HG03196 (cell line): ENCODE measurements at regions not wholly inside any gene's neighbourhood (a gene's known extent, or its start where the extent isn't known, plus 50 kb on each side); places are given as distances from the start of the nearest gene placed in this dataset.
"Not testable (repeated sequence)": the region's sequence is repeated elsewhere in the genome, so short reads cannot be mapped to it uniquely, and the experiment has no call there.

Experiments
- ATAC-seq: cut with Tn5 transposase; IDR thresholded peaks from one replicate; pipeline ENCODE4 v1.9.1; 2021; ENCODE audit not compliant: unreplicated experiment

DNA sequence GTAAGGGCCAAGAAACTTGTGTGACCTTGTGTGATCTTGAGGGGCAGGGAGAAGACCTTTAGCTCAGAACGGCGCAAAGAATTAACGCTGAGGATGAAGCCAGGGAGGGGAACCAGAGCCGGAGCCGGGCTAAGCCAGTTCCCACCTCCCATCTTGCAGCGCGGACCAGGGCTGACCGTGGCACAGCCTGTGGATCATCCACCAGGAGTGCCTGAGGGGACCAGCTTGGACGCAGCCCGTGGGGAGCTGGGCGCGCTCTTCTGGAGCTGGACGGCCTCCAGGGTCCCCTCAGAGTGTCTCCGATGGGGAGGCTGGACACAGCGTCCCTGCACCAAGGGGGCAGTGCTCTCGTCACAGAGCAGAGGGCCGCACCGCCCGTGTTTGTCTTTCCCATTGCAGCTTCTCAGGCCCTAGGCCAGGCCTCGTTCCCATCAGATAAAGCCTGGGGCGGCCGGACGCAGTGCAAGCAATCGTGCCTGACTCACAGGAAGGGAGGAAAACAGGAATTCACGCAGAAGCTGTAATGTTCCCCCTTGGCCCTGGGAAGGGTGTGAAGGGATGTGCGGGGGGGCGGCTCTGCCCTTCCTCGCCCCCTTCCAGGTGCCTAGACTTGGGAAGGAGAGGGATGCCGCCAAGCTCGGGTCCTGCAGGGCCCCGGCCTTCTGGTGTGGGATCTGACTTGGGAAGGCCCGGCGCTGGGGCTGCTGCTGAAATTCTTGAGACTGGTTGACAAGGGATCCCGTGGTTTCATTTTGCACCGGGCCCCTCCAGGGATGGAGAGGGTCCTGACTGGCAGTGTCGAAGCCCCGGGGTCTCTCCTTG lies 144.9 kb downstream of the NPIPB11 start:
- ATAC-seq, result not testable (repeated sequence)

DNA sequence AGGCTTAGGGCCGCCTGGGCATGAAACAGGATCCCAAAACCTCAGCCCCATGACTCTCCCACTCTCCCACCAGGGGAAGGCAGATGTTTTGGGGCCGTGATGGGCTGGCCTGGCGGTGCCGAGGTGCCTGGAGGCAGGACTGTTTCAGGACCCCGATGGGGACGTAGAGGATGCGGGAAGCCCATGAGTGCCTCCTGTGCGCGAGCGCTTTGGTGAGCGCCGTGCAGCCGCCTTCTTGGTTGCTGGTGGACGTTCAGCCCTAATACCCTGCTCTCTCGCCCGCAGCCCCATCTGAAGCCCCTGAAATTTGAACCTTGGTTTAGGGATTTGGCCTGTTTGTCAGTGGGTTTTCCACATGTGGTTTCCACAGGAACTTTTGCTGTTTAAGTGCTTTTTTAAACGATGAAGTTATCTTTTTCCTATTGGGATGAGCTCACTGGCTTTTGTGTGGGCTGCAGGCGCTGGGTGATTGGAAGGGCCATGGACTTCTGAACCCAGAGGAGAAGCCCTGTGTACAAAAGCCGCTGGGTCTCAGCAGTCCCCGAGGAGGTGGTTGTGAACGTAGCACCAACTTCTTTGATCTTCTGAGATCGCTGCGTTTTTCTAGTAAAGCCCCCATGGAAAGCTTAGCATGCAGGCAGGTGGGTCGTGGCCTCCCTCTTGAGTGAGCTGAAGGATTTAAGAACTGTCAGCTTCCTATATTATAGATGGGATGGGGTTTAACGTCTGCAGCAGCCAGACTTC lies 145.7 kb downstream of the NPIPB11 start:
- not testable (repeated sequence) for ATAC-seq

DNA sequence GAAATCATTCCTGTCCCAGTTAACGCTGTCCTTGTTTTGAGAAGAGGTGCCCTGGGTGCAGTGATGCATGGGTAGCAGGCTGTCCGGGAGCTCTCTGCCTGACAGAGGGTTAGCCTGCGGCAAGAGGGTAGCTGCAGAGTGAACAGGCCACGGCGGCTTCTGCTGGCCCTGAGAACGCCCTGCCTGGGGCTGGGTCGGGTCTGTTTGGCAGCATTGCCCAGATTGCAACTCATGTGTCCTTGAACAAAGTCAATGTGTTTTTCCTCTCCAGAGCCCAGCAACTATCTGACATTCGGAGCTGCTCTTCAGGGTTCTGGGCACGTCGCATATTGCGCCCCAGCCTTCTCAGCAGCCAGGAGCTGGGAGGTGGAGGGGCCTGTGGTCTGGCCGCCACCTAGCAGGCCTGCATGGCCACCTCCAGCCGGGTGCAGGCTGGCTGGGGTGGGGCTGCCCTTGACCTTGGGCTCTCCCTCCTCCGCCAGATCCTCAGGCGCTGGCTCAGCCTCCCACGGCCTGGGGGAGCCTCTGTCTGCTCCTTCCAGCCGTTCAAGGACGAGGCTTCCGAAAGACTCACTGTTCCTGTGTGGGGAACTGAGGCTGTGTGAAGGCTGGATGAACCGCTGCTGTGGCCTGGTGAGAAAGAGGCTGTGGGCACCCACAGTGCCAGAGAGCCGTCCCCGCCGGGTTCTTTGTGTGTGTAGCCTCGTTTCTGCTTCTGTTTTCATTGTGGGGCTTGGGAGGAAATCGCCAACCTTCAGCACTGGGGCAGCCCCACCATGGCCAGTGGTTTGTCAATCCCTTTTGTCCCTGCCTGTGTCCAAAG lies 146.7 kb downstream of the NPIPB11 start:
- not testable (repeated sequence) for ATAC-seq

DNA sequence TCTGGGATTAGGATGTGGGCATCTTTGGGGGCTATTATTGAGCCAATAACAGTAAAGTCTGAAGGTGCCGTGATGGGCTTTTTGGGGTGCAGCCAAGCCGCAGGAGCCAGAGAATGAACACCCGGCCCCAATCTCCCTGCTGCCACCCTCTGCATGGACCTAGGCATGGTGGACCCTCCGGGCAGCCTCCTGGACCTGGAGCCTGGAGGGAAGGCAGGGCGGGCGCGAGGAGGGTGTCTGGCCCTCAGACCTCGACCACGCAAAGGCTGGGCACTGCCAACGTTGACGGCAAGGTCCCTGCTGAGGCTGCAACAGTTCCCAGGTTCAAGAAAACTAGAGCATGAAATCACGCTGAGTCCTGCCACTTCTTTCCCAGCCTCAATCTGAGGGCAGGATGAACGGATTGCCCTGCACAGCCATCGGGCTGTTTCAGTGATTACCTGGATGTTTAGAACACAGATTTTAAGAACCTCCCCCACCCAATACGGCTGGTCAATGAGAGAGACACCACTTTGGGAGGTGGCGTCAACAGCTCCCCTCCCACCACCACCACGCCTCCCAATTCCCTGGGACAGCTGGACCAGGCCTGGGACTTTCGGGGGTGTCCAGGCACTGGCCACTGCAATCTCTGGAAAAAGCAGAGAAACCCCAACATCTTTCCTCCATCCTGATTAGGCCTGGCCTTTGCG lies 147.4 kb downstream of the NPIPB11 start:
- ATAC-seq, result not testable (repeated sequence)

DNA sequence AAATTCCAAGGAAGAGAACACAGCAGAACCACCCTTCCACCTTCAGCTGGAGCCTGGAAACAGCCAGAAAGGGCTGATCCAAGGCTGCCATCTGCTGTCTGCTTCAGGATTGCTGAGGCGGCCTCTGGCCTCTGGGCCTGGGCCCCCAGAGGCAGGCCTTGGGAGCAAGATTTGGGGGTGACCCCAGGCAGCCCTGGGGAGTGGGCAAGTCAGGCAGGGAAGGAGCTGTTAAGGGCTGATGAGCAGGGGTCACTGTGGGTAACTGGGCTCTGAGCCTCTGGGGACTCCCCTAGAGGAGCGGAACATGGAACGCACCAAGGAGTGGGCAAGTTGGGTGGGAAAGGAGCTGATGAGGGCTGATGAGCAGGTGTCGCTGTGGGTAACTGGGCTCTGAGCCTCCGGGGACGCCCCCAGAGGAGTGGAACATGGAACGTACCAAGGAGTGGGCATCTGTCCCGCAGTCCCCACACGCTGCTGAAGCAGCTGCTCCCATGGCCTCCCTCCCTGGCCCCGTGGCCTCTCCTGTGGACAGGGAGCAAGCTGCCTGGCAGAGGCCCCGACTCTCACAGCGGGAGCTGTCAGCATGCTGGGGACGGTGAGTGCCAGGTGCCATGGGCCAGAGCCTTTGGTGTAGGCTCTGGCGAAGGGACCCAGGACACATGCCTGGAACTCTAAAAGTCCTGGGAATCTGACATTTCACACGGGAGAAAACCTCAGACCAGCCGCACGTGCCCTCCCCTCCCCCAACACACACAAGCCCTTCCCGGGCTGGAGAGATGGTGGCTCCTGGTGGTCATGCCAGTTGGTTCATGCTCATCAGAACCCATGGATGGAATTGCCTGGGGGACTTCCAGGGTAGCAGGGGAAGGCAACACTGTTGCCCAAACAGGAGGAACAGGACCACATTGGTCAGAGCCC lies 148.8 kb downstream of the NPIPB11 start:
- not testable (repeated sequence) for ATAC-seq

DNA sequence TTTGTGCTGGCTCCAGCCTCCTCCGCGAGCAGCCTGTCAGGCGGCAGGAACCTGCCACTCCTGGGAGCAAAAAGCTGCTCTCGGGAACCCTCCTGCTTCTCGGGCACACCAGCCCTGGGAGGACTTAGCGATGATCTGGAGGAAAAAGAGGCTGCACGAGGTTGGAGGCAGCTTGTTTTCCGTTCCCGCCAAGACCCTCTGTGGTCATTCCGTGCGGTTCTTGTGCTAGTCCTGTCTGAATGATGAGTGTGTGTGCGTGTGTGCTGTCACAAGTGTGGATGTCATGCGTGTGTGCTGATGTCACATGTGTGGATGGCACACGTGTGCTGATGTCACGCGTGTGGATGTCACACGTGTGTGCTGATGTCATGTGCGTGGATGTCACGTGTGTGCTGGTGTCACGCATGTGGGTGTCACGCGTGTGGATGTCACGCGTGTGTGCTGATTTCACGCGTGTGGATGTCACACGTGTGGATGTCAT lies 150.0 kb downstream of the NPIPB11 start:
- ATAC-seq, result no peak

DNA sequence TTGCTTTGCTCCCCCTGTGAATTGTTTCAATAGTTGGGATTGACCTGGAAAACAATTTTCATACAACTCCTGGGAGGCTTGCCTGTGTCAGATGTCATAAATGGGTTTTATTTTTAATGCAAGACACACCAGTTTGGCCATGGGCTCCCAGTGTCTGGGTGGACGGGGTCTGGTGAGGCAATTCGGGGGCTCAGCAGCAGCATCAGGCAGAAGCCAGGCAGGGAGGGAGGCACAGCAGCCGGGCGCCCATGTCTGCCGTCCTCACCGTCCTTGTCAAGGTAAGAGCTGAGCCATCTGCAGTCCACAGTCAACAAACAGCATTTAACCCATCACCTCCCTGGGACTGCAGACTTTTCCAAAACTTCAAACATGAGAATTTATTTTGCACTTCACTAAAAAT lies 150.6 kb downstream of the NPIPB11 start:
- not testable (repeated sequence) for ATAC-seq

DNA sequence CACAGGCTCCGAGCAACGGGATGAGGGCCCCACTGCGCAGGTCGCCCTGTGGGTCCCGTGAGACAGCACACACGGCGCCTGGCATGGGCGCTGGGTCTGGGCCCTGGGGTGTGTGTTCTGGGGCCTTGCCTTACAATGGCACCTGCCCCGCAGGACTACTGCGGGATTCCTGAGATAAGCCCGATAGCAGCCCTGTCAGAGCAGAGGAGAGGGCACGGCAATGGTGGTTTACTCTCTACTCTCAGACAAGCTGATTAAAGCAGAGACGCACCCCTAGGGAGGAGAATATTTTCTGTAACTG lies 151.1 kb downstream of the NPIPB11 start:
- not testable (repeated sequence) for ATAC-seq

DNA sequence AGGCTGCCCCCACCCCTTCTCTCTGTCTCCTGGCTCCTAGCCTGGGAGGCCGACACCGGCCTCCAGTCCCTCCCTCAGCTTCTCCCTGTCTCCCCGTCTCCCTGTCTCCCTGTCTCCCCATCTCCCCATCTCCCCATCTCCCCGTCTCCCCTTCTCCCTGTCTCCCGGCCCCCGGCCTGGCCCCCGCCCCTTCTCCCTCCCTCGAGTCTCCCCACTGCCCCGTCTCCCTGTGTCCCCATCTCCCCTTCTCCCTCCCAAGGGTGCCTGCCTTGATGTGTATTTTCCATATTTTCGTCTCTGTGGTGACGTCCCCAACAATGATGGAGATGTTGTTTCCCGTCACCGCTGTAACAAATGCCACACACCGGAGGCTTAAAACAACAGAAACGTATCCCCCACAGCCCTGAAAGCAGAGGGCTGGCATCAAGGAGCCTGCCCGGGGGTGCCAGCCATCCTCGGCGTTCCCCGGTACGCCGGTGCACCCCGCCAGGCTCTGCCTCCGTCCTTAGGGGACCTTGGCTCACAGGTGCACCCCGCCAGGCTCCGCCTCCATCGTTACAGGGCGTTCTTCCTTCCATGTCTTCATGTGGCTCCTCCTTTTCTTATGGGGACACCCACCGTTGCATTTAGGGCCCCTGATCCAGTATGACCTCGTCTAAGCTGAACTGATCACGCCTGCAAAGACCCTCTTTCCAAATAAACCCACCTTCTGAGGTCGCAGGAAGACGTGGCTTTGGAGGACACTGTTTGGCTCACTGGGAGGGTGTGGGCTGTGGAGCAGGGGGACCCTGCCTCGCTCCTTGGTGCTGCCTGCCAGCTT lies 151.6 kb downstream of the NPIPB11 start:
- no peak for ATAC-seq

DNA sequence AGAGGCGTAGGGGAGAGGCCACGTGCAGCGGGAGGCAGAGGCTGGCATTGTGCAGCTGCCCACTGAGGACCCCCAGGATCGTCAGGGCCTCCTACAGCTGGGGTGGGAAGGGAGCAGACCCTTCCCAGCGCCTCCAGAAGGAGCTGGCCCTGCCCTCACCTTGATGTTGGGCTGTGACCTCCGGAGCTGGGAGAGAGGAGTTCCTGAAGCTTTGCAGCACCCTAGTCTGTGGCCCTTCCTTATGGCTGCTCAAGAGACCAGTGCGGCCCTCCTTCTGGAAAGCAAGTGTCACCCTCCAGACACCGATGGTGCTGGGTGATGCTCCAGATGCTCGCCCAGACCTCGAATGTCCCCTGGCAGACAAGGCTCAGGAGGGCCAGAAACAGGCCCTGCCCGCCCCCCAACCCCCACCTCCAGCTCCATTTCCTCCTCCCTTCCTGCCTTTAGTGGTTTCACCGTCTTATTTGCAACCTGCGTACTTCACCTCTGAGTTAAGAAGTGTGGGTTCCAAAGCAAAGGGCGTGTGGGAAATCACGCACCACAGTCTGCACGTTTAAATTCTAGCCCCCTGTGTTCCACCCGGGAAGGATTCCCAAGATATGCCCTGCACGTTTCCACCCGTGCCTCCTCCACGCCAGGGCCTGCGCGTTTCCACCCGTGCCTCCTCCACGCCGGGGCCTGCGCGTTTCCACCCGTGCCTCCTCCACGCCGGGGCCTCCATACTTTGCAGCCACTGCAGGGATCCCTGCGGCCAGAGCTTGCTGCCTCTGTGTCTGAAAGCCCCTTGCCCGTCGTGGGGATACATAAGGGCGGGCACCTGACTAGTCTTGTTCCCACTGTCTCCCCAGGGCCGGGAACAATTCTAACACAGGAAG lies 152.6 kb downstream of the NPIPB11 start:
- not testable (repeated sequence) for ATAC-seq

DNA sequence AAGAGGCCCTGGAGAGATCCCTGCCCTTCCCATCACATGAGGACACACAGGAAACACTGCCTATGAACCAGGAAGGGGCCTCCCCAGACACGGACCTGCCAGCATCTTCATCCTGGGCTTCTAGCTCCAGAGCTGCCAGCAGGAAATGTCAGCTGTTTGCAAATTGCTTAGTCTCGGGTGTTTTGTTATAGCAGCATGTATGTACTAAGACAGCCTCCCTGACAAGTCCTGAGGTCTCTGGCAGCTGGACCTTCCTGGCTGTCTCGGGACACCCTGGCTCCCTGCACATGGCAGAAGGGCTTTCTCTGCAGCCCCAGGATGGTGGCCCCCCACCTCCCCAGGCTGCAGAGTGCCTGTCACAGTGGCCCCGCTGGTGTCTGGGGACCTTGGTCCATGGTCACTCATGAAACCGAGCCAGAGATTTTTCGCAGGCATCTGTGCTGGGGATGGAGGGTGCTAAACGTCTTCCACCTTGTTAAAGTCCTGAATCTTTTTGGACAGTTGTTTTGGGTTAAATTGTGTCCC lies 153.4 kb downstream of the NPIPB11 start:
- not testable (repeated sequence) for ATAC-seq

DNA sequence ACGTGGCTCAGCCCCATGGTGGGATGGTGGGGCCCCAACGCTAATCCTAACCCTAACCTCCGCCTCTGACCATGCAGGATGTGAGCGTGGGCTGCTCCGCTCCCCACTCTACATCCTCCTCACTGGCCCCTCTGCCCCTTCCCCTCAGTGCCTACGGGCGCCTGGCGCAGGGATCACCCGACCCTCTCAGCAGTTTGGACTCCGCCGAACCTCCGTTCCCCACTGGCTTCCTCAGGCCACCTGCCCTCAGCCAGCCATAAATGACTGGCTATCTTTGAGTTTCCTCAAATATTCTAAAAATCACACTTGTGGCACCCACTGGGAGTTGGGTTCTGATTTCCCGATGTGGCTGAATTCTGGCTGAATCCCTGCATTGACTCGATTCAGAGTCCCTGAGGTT lies 154.2 kb downstream of the NPIPB11 start:
- not testable (repeated sequence) for ATAC-seq

DNA sequence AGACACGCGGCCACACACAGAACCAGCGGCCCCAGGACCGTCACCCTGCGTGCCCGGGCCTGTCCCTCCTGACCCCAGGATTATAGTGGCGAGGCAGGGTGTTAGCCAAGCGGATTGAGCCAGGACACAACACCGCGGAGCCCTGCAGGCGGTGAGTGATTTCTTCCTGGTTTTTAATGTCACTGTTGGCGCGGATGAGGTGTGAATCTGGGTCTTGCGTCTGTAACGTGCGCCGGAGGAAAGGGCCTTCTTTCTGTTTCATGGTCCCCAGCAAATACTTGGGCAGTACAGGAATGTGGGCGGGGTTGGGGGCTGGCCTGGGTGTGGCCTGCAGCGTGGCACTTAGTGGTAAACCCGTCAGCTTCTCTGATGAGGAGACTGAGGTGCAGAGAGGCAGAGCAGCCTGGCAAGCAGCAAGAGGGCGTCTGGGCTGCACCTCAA lies 154.9 kb downstream of the NPIPB11 start:
- ATAC-seq, result not testable (repeated sequence)

DNA sequence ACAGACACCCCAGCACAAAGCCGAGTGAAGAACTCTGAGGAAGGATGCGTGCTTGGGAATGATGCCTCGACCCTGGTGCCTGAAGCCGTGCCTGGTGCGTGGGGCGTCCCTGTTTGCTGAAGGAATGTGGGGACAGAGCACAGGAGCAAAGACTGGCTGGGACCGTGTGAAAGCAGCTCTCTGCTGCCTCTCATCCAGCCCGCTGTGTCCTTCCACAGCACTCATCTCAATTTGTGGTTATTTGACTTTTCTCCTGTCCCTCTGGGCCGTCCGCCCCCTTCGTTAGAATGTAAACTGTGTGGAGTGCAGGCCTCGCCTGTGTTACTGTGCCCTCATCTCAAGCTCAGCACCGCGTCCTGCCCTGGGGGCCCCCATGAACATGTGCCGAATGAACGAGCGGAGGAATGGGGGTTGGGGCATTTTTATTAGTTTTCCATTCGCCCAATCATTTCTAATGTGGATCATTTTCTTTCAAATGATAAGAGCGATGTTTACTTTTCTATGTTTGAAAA lies 155.5 kb downstream of the NPIPB11 start:
- ATAC-seq, result not testable (repeated sequence)

DNA sequence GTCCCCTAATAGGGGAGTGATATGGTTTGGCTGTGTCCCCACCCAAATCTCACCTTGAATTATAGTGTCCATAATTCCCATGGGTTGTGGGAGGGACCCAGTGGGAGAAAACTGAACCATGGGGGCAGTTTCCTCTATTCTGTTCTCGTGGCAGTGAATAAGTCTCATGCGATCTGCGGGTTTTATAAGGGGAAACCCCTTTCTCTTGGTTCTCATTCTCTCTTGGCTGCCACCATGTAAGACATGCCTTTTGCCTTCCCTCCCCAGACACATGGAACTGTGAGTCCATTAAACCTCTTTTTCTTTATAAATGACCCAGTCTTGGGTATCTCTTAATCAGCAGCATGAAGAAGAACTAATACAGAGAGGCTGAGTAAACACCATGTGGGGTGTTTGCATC lies 156.0 kb downstream of the NPIPB11 start:
- ATAC-seq, result not testable (repeated sequence)

DNA sequence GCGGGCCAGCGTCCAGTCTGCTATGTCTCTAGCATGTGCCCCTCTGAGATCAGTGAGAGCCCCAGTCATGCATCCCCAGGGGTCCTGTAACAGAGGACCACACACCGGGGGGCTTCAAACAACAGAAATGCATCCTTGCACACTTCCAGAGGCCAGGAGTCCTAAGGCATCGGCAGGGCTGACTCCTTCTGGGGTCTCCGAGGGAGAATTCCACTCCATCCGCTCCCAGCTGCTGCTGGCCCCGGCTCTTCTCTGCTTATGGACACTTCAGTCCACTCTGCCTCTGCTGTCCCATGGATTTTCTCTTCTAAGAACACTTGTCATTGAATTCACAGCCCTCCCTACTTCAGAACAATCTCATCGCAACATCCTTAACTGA lies 157.6 kb downstream of the NPIPB11 start:
- not testable (repeated sequence) for ATAC-seq

DNA sequence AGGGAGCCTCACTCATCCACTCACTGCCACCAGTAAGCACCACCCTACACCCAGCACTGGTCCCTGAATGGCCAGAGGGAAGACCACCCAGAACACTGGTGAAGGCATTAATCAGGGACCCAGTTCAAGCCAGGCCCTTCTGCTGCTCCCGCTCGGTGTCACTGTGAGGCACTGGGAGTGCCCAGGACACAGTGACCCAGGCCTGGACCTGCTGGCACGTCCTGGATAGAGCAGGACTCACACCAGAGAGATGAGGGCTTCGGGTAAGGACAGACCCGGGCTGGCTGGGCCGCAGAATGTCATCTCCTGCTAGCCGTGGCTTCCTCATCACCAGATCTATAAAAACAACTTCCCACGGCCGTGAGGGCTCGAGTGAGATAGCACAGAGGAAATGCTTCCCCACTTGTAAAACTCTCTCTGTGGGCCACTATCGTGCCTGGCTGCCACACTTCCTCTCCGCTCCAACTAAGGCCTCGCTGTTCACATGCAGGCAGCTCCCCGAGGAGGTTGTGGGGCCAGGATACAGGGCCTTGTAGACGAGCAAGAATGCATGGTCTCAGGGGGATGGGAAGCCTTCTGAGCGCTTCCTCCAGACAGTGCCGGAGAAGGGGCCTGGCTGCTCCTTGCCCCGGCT lies 158.1 kb downstream of the NPIPB11 start:
- ATAC-seq, result not testable (repeated sequence)
